H1 (cell line): ENCODE measurements at regions not wholly inside any gene's neighbourhood (a gene's known extent, or its start where the extent isn't known, plus 50 kb on each side); places are given as distances from the start of the nearest gene placed in this dataset.

Experiments used
- CTCF ChIA-PET: fragments of 300-600 bp; sonication (Branson Sonifier 250); formaldehyde crosslinking; loops from one replicate; lab custom pipeline; 2021; ENCODE audit not compliant: partially characterized antibody; lab: Charles Lee
- POLR2A ChIA-PET: fragments of 300-600 bp; sonication (Branson Sonifier 250); formaldehyde crosslinking; loops from one replicate; lab custom pipeline; 2021; ENCODE audit warnings: inconsistent platforms; ENCODE audit not compliant: partially characterized antibody; lab: Charles Lee
- DNase-seq, 2 experiments: peaks; one replicate each; pipeline versions ENCODE4 v3.0.0 to v3.0.0-alpha.2; 2010 to 2022; ENCODE audit warnings: low spot score in 2 of 2, low read depth in 1 of 2, mixed read lengths in 1 of 2
- FAIRE-seq: peaks from 2 replicates; lab custom pipeline; 2011; peaks lifted over from hg19 to GRCh38; lab: Jason Lieb, UNC
- H2AFZ ChIP-seq: 2 replicates; pipeline ENCODE4 v1.8.1; 2012; ENCODE audit warnings: low read length, inconsistent platforms
- H2AK5ac ChIP-seq: 2 replicates; pipeline ENCODE4 v1.6.1; 2013; ENCODE audit warnings: low read depth, low read length
- H2BK120ac ChIP-seq: replicated peaks from 2 replicates; pipeline ENCODE3; 2013; ENCODE audit warnings: low read depth, low read length, inconsistent platforms
- H2BK12ac ChIP-seq: 2 replicates; pipeline ENCODE4 v1.6.1; 2013; ENCODE audit warnings: low read depth, low read length
- H2BK15ac ChIP-seq: 2 replicates; pipeline ENCODE4 v1.6.1; 2013; ENCODE audit warnings: low read length
- H2BK20ac ChIP-seq: 2 replicates; pipeline ENCODE4 v1.6.1; 2013; ENCODE audit warnings: low read length
- H2BK5ac ChIP-seq: 2 replicates; pipeline ENCODE4 v1.6.1; 2013; ENCODE audit warnings: low read depth, low read length
- H3K14ac ChIP-seq: 2 replicates; pipeline ENCODE4 v1.6.1; 2013; ENCODE audit warnings: inconsistent platforms; ENCODE audit not compliant: insufficient read length
- H3K18ac ChIP-seq: 2 replicates; pipeline ENCODE4 v1.6.1; 2013; ENCODE audit warnings: low read length; ENCODE audit errors: extremely low read depth
- H3K23ac ChIP-seq: 2 replicates; pipeline ENCODE4 v1.6.1; 2013; ENCODE audit warnings: inconsistent platforms; ENCODE audit not compliant: insufficient read length
- H3K23me2 ChIP-seq: 2 replicates; pipeline ENCODE4 v1.6.1; 2013; ENCODE audit warnings: low read depth, low read length
- H3K27ac ChIP-seq: 2 replicates; pipeline ENCODE4 v1.6.1; 2011; ENCODE audit warnings: low read depth, low read length, inconsistent platforms
- H3K27me3 ChIP-seq, 4 experiments: replicated peaks in 1 of 4; 1 replicate in 1 of 4; 2 replicates in 3 of 4; pipeline versions ENCODE4 v1.6.1 to v1.8.1; 2011 to 2013; ENCODE audit warnings: low read length in 3 of 4, mild to moderate bottlenecking in 3 of 4, inconsistent platforms in 2 of 4, mixed read lengths in 2 of 4, moderate library complexity in 1 of 4; ENCODE audit not compliant: control insufficient read depth in 3 of 4, insufficient read depth in 3 of 4; ENCODE audit errors: extremely low read depth in 1 of 4
- H3K36me3 ChIP-seq, 4 experiments: 2 replicates each; pipeline versions ENCODE4 v1.6.1 to v1.8.1; 2011 to 2013; ENCODE audit warnings: mild to moderate bottlenecking in 4 of 4, low read length in 3 of 4, moderate library complexity in 2 of 4, control low read depth in 1 of 4, inconsistent platforms in 1 of 4; ENCODE audit not compliant: insufficient read depth in 4 of 4, control insufficient read depth in 2 of 4
- H3K4ac ChIP-seq: replicated peaks from 2 replicates; pipeline ENCODE3; 2013; ENCODE audit warnings: low read length, low read depth, mixed read lengths, inconsistent platforms; ENCODE audit not compliant: insufficient read length
- H3K4me1 ChIP-seq, 4 experiments: replicated peaks in 1 of 4; 1 replicate in 1 of 4; 2 replicates in 3 of 4; pipeline versions ENCODE4 v1.6.1 to v1.8.1; 2011 to 2013; ENCODE audit warnings: low read length in 3 of 4, inconsistent platforms in 2 of 4, mixed read lengths in 1 of 4; ENCODE audit not compliant: insufficient read depth in 4 of 4, control insufficient read depth in 3 of 4
- H3K4me2 ChIP-seq, 2 experiments: 2 replicates each; pipeline versions ENCODE4 v1.6.1 to v1.8.1; 2011 to 2013; ENCODE audit warnings: low read depth in 2 of 2, low read length in 2 of 2, control low read depth in 1 of 2, inconsistent platforms in 1 of 2, mild to moderate bottlenecking in 1 of 2; ENCODE audit not compliant: insufficient read depth in 1 of 2
- H3K4me3 ChIP-seq, 4 experiments: fragments of 200-600, 300-600 bp in 1 of 4; sonication (generic), shearing (Covaris generic), sonication (Bioruptor Twin) in 1 of 4; 2 replicates each; pipeline versions ENCODE4 v1.5.1 to v1.8.1; 2011 to 2016; ENCODE audit warnings: low read length in 4 of 4, low read depth in 3 of 4, control low read depth in 2 of 4, inconsistent platforms in 2 of 4, mild to moderate bottlenecking in 2 of 4, mixed read lengths in 1 of 4, moderate library complexity in 1 of 4; ENCODE audit not compliant: insufficient read depth in 2 of 4; ENCODE audit errors: extremely low read depth in 1 of 4
- H3K56ac ChIP-seq: replicated peaks from 2 replicates; pipeline ENCODE3; 2013; ENCODE audit warnings: low read depth, mild to moderate bottlenecking, mixed read lengths, low read length, inconsistent platforms; ENCODE audit not compliant: insufficient read length
- H3K79me1 ChIP-seq: 2 replicates; pipeline ENCODE4 v1.6.1; 2013; ENCODE audit warnings: low read depth, low read length, control low read depth
- H3K79me2 ChIP-seq, 2 experiments: 2 replicates each; pipeline versions ENCODE4 v1.6.1 to v1.8.1; 2012 to 2013; ENCODE audit warnings: low read length in 2 of 2, mild to moderate bottlenecking in 2 of 2, inconsistent platforms in 1 of 2; ENCODE audit not compliant: insufficient read depth in 2 of 2, control insufficient read depth in 1 of 2
- H3K9ac ChIP-seq, 4 experiments: replicated peaks in 1 of 4; 1 replicate in 1 of 4; 2 replicates in 3 of 4; pipeline versions ENCODE4 v1.6.1 to v1.8.1; 2011 to 2013; ENCODE audit warnings: low read depth in 3 of 4, low read length in 3 of 4, control low read depth in 2 of 4, mild to moderate bottlenecking in 2 of 4, moderate library complexity in 2 of 4, inconsistent platforms in 1 of 4; ENCODE audit errors: extremely low read depth in 1 of 4
- H3K9me3 ChIP-seq, 2 experiments: 2 replicates each; pipeline versions ENCODE4 v1.6.1 to v1.8.1; 2012 to 2013; ENCODE audit warnings: mild to moderate bottlenecking in 2 of 2, moderate library complexity in 2 of 2, control low read depth in 1 of 2, inconsistent platforms in 1 of 2, low read depth in 1 of 2, low read length in 1 of 2, mixed read lengths in 1 of 2; ENCODE audit not compliant: insufficient read depth in 2 of 2
- H4K20me1 ChIP-seq, 2 experiments: replicated peaks in 1 of 2; 2 replicates each; pipeline versions ENCODE3 to v1.8.1; 2011 to 2013; ENCODE audit warnings: inconsistent platforms in 2 of 2, low read length in 2 of 2, mild to moderate bottlenecking in 1 of 2; ENCODE audit not compliant: insufficient read depth in 2 of 2, control insufficient read depth in 1 of 2
- H4K5ac ChIP-seq: 2 replicates; pipeline ENCODE4 v1.6.1; 2013; ENCODE audit warnings: low read length, low read depth, mixed read lengths, inconsistent platforms; ENCODE audit not compliant: insufficient read length
- H4K8ac ChIP-seq: 2 replicates; pipeline ENCODE4 v1.8.0; 2013; ENCODE audit warnings: mild to moderate bottlenecking, moderate library complexity, low read length, inconsistent platforms; ENCODE audit not compliant: insufficient read depth; ENCODE audit errors: extremely low read depth
- H4K91ac ChIP-seq: replicated peaks from 2 replicates; pipeline ENCODE3; 2013; ENCODE audit warnings: low read length, mixed read lengths, inconsistent platforms; ENCODE audit not compliant: insufficient read length
- BACH1 ChIP-seq: IDR thresholded peaks from 2 replicates; pipeline ENCODE4 v1.6.1; 2012; ENCODE audit warnings: low read length, improper control_type of control experiment
- CHD2 ChIP-seq: IDR thresholded peaks from 2 replicates; pipeline ENCODE4 v1.6.1; 2012; ENCODE audit warnings: low read length, improper control_type of control experiment
- EP300 ChIP-seq, 2 experiments: IDR thresholded peaks; 1 replicate in 1 of 2; 2 replicates in 1 of 2; pipeline ENCODE4 v1.6.1; 2011 to 2012; ENCODE audit warnings: low read depth in 2 of 2, low read length in 2 of 2, mild to moderate bottlenecking in 2 of 2, borderline replicate concordance in 1 of 2, inconsistent platforms in 1 of 2, moderate library complexity in 1 of 2
- GTF2F1 ChIP-seq: IDR thresholded peaks from 2 replicates; pipeline ENCODE4 v1.6.1; 2012; ENCODE audit warnings: low read depth, low read length, improper control_type of control experiment, borderline replicate concordance
- HDAC6 ChIP-seq: IDR thresholded peaks from one replicate; pipeline ENCODE4 v1.7.1; 2012; ENCODE audit warnings: low read depth, mild to moderate bottlenecking, inconsistent platforms, low read length, moderate library complexity
- PHF8 ChIP-seq: fragments of 200-600 bp; sonication (generic); conservative IDR thresholded peaks from 2 replicates; pipeline ENCODE4 v1.7.1; 2012; ENCODE audit warnings: low read depth, mild to moderate bottlenecking, inconsistent platforms, low read length, moderate library complexity
- POU5F1 ChIP-seq: IDR thresholded peaks from 2 replicates; pipeline ENCODE4 v1.6.1; 2011; ENCODE audit warnings: low read depth, mild to moderate bottlenecking, low read length, moderate library complexity
- RBBP5 ChIP-seq: IDR thresholded peaks from 2 replicates; pipeline ENCODE4 v1.7.1; 2012; ENCODE audit warnings: low read depth, mild to moderate bottlenecking, inconsistent platforms, low read length, moderate library complexity, borderline replicate concordance
- SP4 ChIP-seq: IDR thresholded peaks from 2 replicates; pipeline ENCODE4 v1.6.1; 2012; ENCODE audit warnings: low read length, inconsistent platforms
- WGBS, 2 experiments: shearing (Covaris generic) in 1 of 2; methylation state at CpG; one replicate each; pipeline versions ENCODE4 v1.1.6 to v1.1.7; 2013 to 2015; ENCODE audit warnings: low lambda C conversion rate in 2 of 2, mixed read lengths in 2 of 2, inconsistent platforms in 1 of 2, low coverage in 1 of 2, missing lambda C conversion rate in 1 of 2; ENCODE audit not compliant: insufficient replicate concordance in 2 of 2, insufficient coverage in 1 of 2, insufficient read length in 1 of 2; ENCODE audit errors: extremely low coverage in 1 of 2, missing lambda C conversion rate in 1 of 2; 5-methylcytosine and 5-hydroxymethylcytosine counted together
- TF ChIP-seq, protein P1 (sequence below): IDR thresholded peaks from 2 replicates; pipeline ENCODE4 v1.6.1; 2012; ENCODE audit warnings: inconsistent platforms

DNA sequence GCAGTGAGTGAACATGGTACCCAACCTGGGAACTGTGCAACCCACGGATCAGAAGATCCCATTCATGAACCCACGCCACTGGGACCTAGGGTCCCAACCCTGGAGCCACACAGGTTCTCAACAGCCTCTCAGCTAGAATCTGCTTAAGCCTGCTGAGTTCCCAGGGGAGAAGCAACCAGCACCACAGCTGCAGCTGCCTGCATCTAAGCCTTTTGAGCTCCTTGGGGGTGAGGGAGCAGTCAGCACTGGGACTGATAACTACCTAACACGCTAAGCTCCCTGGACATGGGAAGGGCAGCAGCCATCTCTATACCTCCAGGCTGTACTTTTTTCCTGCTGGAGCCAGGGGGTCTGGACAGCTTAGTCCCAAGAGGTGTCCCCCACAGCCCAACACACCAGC, 179.3 kb downstream of the IL15 start:
- Histone ChIP-seq H2BK15ac (no peak overlapping the region), H2AK5ac (no peak overlapping the region), H3K4me3 (no peak overlapping the region), H3K27me3 (no peaks in the 10 kb centered on the region), H3K56ac (no peak overlapping the region), H3K79me2 (no peaks in the 10 kb centered on the region), H3K27ac (no peak overlapping the region), H3K79me1 (no peaks in the 10 kb centered on the region), H3K14ac (no peak overlapping the region), H2AFZ (no peak overlapping the region), H3K9me3 (no peaks in the 10 kb centered on the region), H3K36me3 (no peaks in the 10 kb centered on the region), H2BK120ac (no peak overlapping the region), H3K23me2 (no peaks in the 10 kb centered on the region), H4K91ac (no peak overlapping the region), H3K4me2 (no peak overlapping the region), H4K5ac (no peak overlapping the region), H2BK20ac (no peak overlapping the region), H2BK12ac (no peak overlapping the region), H4K8ac (no peak overlapping the region), H2BK5ac (no peak overlapping the region), H4K20me1 (no peaks in the 10 kb centered on the region), H3K23ac (no peak overlapping the region), H3K18ac (no peak overlapping the region), H3K4ac (no peak overlapping the region), H3K4me1 (no peaks in the 10 kb centered on the region), H3K9ac (no peak overlapping the region)
- POLR2A ChIA-PET = no interaction called here
- TF ChIP-seq POU5F1 (no peak), EP300 (IDR thresholded peaks at IDR 0.05; ENCODE audit: borderline replicate concordance in 1 of 2, low read depth in 2 of 2, low read length in 2 of 2) (no peak), RBBP5 (no peak), CHD2 (no peak), PHF8 (no peak), GTF2F1 (no peak), HDAC6 (no peak), SP4 (no peak), BACH1 (no peak)
- TF ChIP-seq, protein P1, sequence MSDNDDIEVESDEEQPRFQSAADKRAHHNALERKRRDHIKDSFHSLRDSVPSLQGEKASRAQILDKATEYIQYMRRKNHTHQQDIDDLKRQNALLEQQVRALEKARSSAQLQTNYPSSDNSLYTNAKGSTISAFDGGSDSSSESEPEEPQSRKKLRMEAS = no peak
- CTCF ChIA-PET = no interaction called here
- WGBS, 2 experiments = 92% methylated on average over 3 of the region's 3 CpGs; no CpG with 5 or more reads in 1 of the 2 experiments
- DNase-seq (no peak), FAIRE-seq (no peak)
